K562 (cell line): ENCODE measurements at regions not wholly inside any gene's neighbourhood (a gene's known extent, or its start where the extent isn't known, plus 50 kb on each side); places are given as distances from the start of the nearest gene placed in this dataset.

Experiments
- ESRRB ChIP-seq: fragments of 250-450 bp; sonication (Bioruptor Pico); IDR thresholded peaks from 2 replicates; pipeline ENCODE4 v1.5.0; 2020; ENCODE audit warnings: mild to moderate bottlenecking, moderate library complexity, borderline replicate concordance
- HMG20B ChIP-seq: fragments of 250-450 bp; sonication (Bioruptor Pico); IDR thresholded peaks from 2 replicates; pipeline ENCODE4 v1.5.0; 2021; ENCODE audit warnings: mild to moderate bottlenecking
- HOXB6 ChIP-seq: fragments of 250-450 bp; sonication (Bioruptor Pico); IDR thresholded peaks from 2 replicates; pipeline ENCODE4 v1.5.1; 2022; ENCODE audit warnings: mild to moderate bottlenecking, borderline replicate concordance
- NBN ChIP-seq: fragments of 450-650 bp; IDR thresholded peaks from 2 replicates; pipeline ENCODE4 v1.6.1; 2016; ENCODE audit warnings: low read depth, mild to moderate bottlenecking
- RBM17 ChIP-seq: fragments of 200-400 bp; formaldehyde crosslinking; IDR thresholded peaks from 2 replicates; pipeline ENCODE4 v1.6.1; 2017; ENCODE audit warnings: low read depth, mild to moderate bottlenecking, low read length, borderline replicate concordance
- RCOR1 ChIP-seq, 2 experiments: IDR thresholded peaks; 2 replicates each; pipeline ENCODE4 v1.6.1; 2012; ENCODE audit warnings: low read depth in 2 of 2, low read length in 2 of 2, borderline replicate concordance in 1 of 2, improper control_type of control experiment in 1 of 2
- SP2 ChIP-seq: IDR thresholded peaks from 2 replicates; pipeline ENCODE4 v1.6.1; 2011; ENCODE audit warnings: mild to moderate bottlenecking, low read depth, low read length, moderate library complexity; ENCODE audit not compliant: poor library complexity, severe bottlenecking; ENCODE audit errors: extremely low read depth
- TEAD2 ChIP-seq: fragments of 450-650 bp; IDR thresholded peaks from 2 replicates; pipeline ENCODE4 v1.6.1; 2016; ENCODE audit warnings: missing genetic modification characterization, control low read depth, missing compliant biosample characterization
- TF ChIP-seq, protein P1 (sequence below), 2 experiments: fragments of 150-350 bp in 1 of 2; IDR thresholded peaks; 2 replicates each; pipeline ENCODE4 v1.6.1; 2012 to 2016; ENCODE audit warnings: low read depth in 2 of 2, low read length in 2 of 2, mild to moderate bottlenecking in 1 of 2, moderate library complexity in 1 of 2
- TF ChIP-seq, protein P2 (sequence below): fragments of 450-650 bp; formaldehyde crosslinking; conservative IDR thresholded peaks from 2 replicates; pipeline ENCODE4 v1.4.0; 2022; ENCODE audit warnings: mild to moderate bottlenecking, missing genetic modification characterization
- TF ChIP-seq, protein P3 (sequence below), 3 experiments: fragments of 200-800 bp in 1 of 3; fragments of 250-450 bp in 1 of 3; fragments of 450-650 bp in 1 of 3; sonication (Bioruptor Pico) in 1 of 3; sonication (Bioruptor generic) in 1 of 3; formaldehyde crosslinking in 1 of 3; IDR thresholded peaks; 2 replicates each; pipeline versions ENCODE4 v1.6.1 to v1.8.0; 2016 to 2022; ENCODE audit warnings: mild to moderate bottlenecking in 2 of 3, missing genetic modification characterization in 2 of 3, missing compliant biosample characterization in 1 of 3, moderate library complexity in 1 of 3

DNA sequence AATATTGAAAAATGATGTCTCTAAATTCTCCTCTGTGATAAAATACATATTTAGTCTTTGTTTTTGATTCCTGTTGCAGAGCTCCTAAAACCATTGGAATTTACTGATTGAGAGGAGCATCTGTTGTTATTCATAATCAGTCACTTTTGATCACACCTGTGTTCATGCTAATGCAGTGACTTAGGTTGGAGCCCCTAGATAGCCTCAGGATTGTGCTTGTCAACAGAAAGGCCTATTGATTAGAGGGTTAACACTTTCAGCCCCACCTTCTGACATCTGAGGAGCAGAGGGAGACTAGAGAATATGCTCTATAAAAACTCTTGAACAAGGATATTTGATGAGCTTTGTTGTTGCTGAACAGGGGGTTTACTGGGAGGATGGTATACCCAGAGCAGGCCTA is 409.5 kb upstream of the ADGRL3 start (continued):
- TF ChIP-seq, protein P1, sequence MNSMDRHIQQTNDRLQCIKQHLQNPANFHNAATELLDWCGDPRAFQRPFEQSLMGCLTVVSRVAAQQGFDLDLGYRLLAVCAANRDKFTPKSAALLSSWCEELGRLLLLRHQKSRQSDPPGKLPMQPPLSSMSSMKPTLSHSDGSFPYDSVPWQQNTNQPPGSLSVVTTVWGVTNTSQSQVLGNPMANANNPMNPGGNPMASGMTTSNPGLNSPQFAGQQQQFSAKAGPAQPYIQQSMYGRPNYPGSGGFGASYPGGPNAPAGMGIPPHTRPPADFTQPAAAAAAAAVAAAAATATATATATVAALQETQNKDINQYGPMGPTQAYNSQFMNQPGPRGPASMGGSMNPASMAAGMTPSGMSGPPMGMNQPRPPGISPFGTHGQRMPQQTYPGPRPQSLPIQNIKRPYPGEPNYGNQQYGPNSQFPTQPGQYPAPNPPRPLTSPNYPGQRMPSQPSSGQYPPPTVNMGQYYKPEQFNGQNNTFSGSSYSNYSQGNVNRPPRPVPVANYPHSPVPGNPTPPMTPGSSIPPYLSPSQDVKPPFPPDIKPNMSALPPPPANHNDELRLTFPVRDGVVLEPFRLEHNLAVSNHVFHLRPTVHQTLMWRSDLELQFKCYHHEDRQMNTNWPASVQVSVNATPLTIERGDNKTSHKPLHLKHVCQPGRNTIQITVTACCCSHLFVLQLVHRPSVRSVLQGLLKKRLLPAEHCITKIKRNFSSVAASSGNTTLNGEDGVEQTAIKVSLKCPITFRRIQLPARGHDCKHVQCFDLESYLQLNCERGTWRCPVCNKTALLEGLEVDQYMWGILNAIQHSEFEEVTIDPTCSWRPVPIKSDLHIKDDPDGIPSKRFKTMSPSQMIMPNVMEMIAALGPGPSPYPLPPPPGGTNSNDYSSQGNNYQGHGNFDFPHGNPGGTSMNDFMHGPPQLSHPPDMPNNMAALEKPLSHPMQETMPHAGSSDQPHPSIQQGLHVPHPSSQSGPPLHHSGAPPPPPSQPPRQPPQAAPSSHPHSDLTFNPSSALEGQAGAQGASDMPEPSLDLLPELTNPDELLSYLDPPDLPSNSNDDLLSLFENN (IDR thresholded peaks at IDR 0.05; ENCODE audit: low read depth in 2 of 2, low read length in 2 of 2): no peak
- no peak for TF ChIP-seq RCOR1 (IDR thresholded peaks at IDR 0.05; ENCODE audit: borderline replicate concordance in 1 of 2, low read depth in 2 of 2, low read length in 2 of 2)
- no peak for TF ChIP-seq HOXB6 (CRISPR knock-in tag)
- TF ChIP-seq, protein P2, sequence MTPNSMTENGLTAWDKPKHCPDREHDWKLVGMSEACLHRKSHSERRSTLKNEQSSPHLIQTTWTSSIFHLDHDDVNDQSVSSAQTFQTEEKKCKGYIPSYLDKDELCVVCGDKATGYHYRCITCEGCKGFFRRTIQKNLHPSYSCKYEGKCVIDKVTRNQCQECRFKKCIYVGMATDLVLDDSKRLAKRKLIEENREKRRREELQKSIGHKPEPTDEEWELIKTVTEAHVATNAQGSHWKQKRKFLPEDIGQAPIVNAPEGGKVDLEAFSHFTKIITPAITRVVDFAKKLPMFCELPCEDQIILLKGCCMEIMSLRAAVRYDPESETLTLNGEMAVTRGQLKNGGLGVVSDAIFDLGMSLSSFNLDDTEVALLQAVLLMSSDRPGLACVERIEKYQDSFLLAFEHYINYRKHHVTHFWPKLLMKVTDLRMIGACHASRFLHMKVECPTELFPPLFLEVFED (CRISPR knock-in tag): no peak
- TF ChIP-seq, protein P3, sequence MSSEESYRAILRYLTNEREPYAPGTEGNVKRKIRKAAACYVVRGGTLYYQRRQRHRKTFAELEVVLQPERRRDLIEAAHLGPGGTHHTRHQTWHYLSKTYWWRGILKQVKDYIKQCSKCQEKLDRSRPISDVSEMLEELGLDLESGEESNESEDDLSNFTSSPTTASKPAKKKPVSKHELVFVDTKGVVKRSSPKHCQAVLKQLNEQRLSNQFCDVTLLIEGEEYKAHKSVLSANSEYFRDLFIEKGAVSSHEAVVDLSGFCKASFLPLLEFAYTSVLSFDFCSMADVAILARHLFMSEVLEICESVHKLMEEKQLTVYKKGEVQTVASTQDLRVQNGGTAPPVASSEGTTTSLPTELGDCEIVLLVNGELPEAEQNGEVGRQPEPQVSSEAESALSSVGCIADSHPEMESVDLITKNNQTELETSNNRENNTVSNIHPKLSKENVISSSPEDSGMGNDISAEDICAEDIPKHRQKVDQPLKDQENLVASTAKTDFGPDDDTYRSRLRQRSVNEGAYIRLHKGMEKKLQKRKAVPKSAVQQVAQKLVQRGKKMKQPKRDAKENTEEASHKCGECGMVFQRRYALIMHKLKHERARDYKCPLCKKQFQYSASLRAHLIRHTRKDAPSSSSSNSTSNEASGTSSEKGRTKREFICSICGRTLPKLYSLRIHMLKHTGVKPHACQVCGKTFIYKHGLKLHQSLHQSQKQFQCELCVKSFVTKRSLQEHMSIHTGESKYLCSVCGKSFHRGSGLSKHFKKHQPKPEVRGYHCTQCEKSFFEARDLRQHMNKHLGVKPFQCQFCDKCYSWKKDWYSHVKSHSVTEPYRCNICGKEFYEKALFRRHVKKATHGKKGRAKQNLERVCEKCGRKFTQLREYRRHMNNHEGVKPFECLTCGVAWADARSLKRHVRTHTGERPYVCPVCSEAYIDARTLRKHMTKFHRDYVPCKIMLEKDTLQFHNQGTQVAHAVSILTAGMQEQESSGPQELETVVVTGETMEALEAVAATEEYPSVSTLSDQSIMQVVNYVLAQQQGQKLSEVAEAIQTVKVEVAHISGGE (CRISPR knock-in tag; IDR thresholded peaks at IDR 0.05): no peak
- no peak for TF ChIP-seq TEAD2 (tag)
- no peak for TF ChIP-seq NBN
- no peak for TF ChIP-seq ESRRB (CRISPR knock-in tag)
- no peak for TF ChIP-seq RBM17
- no peak for TF ChIP-seq SP2
- TF ChIP-seq HMG20B (CRISPR knock-in tag): no peak
